Epithelial cell of esophagus (primary cell): ENCODE measurements at regions not wholly inside any gene's neighbourhood (a gene's known extent, or its start where the extent isn't known, plus 50 kb on each side); places are given as distances from the start of the nearest gene placed in this dataset.

Experiments
- DNase-seq: peaks from one replicate; pipeline ENCODE4 v3.0.0; 2010; ENCODE audit warnings: low read depth
- H3K4me3 ChIP-seq: 2 replicates; pipeline ENCODE4 v1.5.1; 2011; ENCODE audit warnings: mild to moderate bottlenecking, low read length, control low read depth
- CTCF ChIP-seq: IDR thresholded peaks from 2 replicates; pipeline ENCODE4 v1.5.1; 2011; ENCODE audit warnings: low read depth, mild to moderate bottlenecking, low read length, control low read depth, inconsistent platforms; ENCODE audit not compliant: insufficient read depth; ENCODE audit errors: missing control alignments

- TF ChIP-seq CTCF = no peak
- DNase-seq = no peak
- H3K4me3 ChIP-seq = no peak overlapping the region
Measured at GRCh38 chr16:52781005-52781630, 234.2 kb upstream of the TOX3 start.

- H3K4me3 ChIP-seq = no peak overlapping the region
- no peak for DNase-seq
- no peak for TF ChIP-seq CTCF
Measured at GRCh38 chr16:52773026-52773425, 226.1 kb upstream of the TOX3 start.

- DNase-seq = no peak
- H3K4me3 ChIP-seq = no peak overlapping the region
- no peak for TF ChIP-seq CTCF
Measured at GRCh38 chr16:52770828-52771227, 223.9 kb upstream of the TOX3 start.

- no peak overlapping the region for H3K4me3 ChIP-seq
- DNase-seq = no peak
- no peak for TF ChIP-seq CTCF
Measured at GRCh38 chr16:52758473-52758855, 211.5 kb upstream of the TOX3 start.

GRCh38 chr16:52757746-52758472, 211.0 kb upstream of the TOX3 start:
- TF ChIP-seq CTCF = no peak
- DNase-seq = no peak
- no peak overlapping the region for H3K4me3 ChIP-seq

- TF ChIP-seq CTCF = no peak
- DNase-seq = no peak
- no peak overlapping the region for H3K4me3 ChIP-seq
Measured at GRCh38 chr16:52756812-52757517, 210.0 kb upstream of the TOX3 start.
